SK-N-DZ (cell line): ENCODE measurements at regions not wholly inside any gene's neighbourhood (a gene's known extent, or its start where the extent isn't known, plus 50 kb on each side); places are given as distances from the start of the nearest gene placed in this dataset.
A peak's percentile ranks its signal among the peaks of the same experiment; 100 is the strongest.

ENCODE experiments used
- DNase-seq: peaks from one replicate; pipeline ENCODE4 v3.0.0-alpha.2; 2015; ENCODE audit warnings: low spot score

DNA sequence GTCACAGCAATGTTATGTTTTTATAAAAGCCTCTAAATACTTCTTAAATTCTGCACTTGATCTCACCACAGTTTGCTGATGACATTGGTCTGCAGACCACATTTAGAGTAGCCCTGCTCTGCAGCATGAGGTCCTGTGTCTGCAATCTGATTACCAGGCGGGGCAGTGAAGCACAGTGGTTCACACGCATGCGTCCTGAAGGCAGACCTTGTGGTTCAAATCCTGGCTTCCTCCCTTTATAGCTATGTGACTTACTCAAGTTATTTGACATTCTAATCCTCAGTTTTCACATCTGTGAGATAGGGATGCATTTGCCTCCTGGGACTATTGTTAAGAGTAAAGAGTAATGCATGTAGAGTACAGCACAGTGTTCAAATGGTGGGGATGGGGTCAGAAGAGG, 50.3 kb downstream of the BMAL2 start:
- DNase-seq, result no peak

DNA sequence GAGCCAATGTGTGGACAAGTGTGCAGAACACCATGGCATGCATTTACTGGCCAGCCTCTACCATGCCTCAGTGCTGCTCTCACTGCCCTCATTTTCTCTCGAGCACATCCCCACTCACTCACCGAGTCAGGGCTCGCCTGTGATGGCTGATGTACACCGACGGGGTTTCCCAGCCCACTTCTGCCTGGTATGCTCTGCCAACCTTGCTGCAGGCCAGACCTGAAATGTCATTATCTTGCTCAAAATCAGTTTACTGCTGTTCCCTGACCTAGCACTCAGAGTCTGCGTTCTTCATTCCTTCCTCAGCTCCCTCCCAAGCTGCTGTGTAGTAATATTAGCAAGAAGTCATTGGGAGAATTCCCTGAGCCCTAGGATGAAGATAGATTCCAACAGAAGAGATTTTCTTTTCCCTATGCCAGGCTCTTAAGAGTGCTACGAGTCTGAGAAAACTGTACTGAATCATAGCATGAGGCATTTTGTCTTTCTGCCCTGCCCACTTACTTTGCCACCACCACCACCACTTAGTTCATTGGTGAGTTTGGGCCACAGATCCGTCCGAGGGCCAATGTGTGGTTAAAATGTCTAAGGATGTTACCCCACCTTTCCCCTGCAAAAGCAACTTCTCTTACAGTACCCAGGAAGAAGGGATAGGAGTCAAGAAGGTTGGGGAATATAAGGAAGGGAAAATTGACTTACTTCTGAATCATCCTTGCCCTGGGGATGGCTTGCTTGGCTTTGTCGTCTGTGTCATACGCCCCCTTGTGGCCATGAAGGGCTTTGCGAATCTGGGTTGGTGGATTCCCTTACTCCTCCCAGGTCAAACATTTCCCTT, 51.0 kb downstream of the BMAL2 start:
- DNase-seq, result peak; percentile 72

DNA sequence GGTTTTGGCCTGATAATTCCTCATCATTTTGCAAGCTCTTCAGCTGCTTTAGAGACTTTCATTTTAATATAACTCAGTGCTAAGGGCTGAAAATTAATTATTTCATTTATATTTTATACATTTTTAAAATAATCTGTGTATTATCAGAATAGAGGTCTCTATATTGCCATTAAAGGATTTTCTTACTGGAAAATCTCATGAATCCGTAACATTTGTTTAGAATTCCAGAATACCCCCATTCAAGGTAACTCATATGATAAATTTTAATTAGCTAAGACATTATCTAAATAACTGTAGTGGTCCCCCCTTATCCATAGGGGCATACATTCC, 51.6 kb downstream of the BMAL2 start:
- no peak for DNase-seq

DNA sequence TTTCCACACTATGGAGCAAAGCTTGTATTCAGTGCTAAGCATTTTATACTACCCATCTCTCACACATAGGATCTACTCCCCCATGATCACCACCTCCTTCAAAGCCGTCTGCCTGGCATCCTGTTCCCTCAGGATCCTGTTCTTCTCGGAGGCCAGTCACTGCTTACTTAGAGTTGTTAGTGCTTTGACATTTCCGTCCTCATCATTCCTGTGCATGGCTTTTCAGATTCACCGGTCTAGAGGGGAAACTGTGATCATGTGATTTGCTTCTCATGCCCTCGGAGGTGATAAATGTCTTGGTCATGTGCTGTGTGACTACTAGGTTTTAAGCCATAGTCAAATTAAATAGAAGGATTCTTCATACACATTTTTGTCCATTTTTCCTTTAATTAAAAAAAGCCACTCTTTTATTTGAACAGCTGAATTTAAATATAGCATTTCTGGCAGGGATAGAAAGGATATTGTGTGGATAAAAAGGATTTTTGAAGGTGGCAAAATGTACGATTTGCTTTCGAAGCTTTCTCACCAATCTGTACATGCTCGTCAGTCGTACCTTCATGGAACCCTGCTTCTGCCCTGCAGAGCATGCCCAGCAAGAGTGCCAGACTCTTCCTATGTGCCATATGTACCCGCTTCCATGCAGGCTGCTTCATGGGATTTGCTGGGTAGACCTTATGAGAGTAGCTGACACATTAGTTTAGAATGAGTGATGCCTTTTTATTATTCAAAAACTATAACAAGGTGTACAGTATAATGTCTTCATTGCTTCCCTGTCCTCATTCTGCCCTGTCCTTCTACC, 53.3 kb downstream of the BMAL2 start:
- DNase-seq, result no peak

DNA sequence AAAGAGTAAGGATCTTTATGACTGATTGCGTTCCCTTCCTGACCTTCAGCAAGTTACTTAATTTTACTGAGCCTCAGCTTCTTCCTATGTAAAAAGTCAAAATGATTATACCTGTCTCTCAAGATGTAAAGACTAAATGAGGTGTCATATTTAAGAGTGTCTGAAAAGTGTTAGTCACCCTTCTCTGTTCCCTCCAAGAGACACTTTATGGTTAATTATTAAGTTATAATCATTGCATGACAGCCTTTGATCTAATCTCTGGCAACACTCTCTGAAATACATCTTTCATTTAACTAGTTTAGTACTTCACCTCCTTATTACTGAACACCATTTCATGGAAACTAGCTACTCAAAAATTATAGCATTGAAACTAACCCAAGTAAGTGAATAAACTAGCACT, 54.8 kb downstream of the BMAL2 start:
- no peak for DNase-seq

DNA sequence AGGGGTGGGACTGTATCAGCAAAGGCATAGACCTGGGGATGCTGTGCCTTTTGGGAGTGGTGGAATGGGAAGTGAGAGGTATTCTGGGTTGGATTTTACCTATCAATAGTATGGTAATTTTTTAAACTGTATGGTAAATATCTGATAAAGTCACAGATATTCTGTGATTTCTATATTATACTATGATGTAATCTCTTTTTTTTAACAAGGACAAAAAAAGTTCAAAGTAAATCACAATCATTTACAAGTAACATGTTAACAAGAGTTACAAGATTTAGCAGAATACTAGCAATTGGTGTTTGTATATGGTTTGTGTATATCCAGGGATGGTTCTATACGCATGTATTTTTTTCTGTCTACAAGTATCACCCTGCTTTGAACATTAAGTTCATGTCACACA, 56.0 kb downstream of the BMAL2 start:
- DNase-seq, result no peak

DNA sequence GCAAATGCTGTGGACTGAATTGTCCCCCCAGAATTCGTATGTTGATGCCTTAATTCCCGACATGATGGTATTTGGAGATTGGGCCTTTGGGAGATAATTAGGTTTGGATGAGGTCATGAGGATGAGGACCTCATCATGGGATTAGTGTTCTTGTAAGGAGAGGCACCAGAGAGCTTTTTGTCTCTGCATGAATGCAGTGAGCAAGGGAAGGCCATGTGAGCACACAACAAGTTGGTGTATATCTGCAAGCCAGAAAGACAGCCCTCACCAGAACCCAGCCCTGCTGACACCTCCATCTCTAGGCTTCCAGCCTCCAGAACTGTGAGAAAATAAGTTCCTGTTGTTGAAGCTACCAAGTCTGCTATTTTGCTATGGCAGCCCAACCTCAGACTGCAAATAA, 51.9 kb upstream of the SMCO2 start:
- no peak for DNase-seq

DNA sequence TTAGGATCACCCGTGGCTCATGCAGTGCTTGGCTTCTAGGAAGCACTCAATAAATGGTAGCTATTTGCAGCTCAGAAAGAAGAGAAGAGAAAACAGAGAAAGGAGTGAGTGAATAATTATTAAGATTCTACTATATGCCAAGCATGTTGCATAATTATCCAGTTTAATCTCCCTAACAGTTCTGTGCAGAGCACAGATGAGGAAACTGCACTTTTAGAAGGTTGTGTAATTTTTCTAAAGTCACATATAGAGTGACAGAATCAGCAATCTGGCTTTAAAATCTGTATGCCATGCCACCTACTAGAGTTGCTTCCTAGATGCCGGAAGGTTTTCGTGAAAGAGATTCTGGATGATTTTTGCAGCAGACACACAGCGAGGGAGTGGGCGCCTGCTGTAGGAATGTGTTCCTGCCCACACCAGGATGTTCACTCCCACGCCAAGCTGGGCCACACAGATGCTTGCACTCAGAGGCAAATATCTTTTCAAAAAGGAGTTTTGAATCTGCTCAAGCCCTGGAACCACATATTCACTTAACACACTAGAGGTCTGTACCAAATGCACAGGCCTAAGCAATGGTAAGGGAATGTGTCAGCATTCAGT, 50.2 kb upstream of the SMCO2 start:
- DNase-seq, result no peak
